Gastrocnemius medialis (tissue), 4 donors: ENCODE measurements at regions not wholly inside any gene's neighbourhood (a gene's known extent, or its start where the extent isn't known, plus 50 kb on each side); places are given as distances from the start of the nearest gene placed in this dataset.
A peak's percentile ranks its signal among the peaks of the same experiment; 100 is the strongest.

ENCODE experiments used
- ATAC-seq, 2 donors: fragments of 150-250 bp; one replicate each; pipeline ENCODE4 v1.9.1; 2016
- DNase-seq, 2 donors: peaks; one replicate each; pipeline ENCODE4 v3.0.0-alpha.2; 2019
- H3K27ac ChIP-seq, 4 donors: fragments of 200-600 bp; sonication (generic); 1 replicate in 1 of 4; 2 replicates in 3 of 4; pipeline ENCODE4 v1.5.1; 2016 to 2018; ENCODE audit warnings: mild to moderate bottlenecking in 2 of 4, moderate library complexity in 1 of 4
- H3K27me3 ChIP-seq, 3 donors: fragments of 200-600 bp; sonication (generic) in 2 of 3; 1 replicate in 1 of 3; 2 replicates in 2 of 3; pipeline versions ENCODE4 v1.5.1 to v1.6.0; 2016 to 2019; ENCODE audit warnings: mild to moderate bottlenecking in 1 of 3, moderate library complexity in 1 of 3
- H3K36me3 ChIP-seq, 2 donors: fragments of 200-600 bp; sonication (generic) in 1 of 2; one replicate each; pipeline ENCODE4 v1.5.1; 2017 to 2018
- H3K4me1 ChIP-seq, 2 donors: fragments of 200-600 bp; sonication (generic) in 1 of 2; one replicate each; pipeline ENCODE4 v1.5.1; 2016 to 2017; ENCODE audit warnings: mild to moderate bottlenecking in 2 of 2
- H3K4me3 ChIP-seq, 4 donors: fragments of 200-600 bp; sonication (generic) in 3 of 4; 1 replicate in 1 of 4; 2 replicates in 3 of 4; pipeline ENCODE4 v1.5.1; 2016 to 2019; ENCODE audit warnings: mild to moderate bottlenecking in 2 of 4
- H3K9me3 ChIP-seq, 3 donors: fragments of 200-600 bp; sonication (generic) in 2 of 3; 1 replicate in 1 of 3; 2 replicates in 2 of 3; pipeline ENCODE4 v1.5.1; 2016 to 2019
- POLR2A ChIP-seq, 2 donors: fragments of 450-650 bp; IDR thresholded peaks; one replicate each; pipeline ENCODE4 v1.6.1; 2017; ENCODE audit warnings: antibody characterized with exemption in 2 of 2, mild to moderate bottlenecking in 2 of 2, moderate library complexity in 2 of 2
- in situ Hi-C, 4 donors: fragments of 200-750 bp; cut with MboI; loops; one replicate each; pipeline versions ENCODE4 v1.15.0 to v1.8.0; 2017; ENCODE audit warnings: low sequenced_read_pairs in 4 of 4
- intact Hi-C: fragments of 100-400 bp; cut with DNase I; formaldehyde crosslinking; loops from one replicate; pipeline ENCODE4 v1.15.1; 2023; ENCODE audit warnings: low total_unique reads
- TF ChIP-seq, protein P1 (sequence below), 5 experiments: fragments of 450-650 bp in 3 of 5; fragments of 200-600 bp in 2 of 5; sonication (generic) in 2 of 5; IDR thresholded peaks in 4 of 5; conservative IDR thresholded peaks in 1 of 5; 1 replicate in 4 of 5; 2 replicates in 1 of 5; pipeline ENCODE4 v1.5.1; 2016 to 2019; ENCODE audit warnings: antibody characterized with exemption in 5 of 5, mild to moderate bottlenecking in 3 of 5, moderate library complexity in 3 of 5

- Histone ChIP-seq H3K36me3 (no peaks in the 10 kb centered on the region), H3K4me1 (peaks cover 13 to 20% of the 10 kb centered on the region in 2 donors), H3K27me3 (no peaks in the 10 kb centered on the region), H3K27ac (no peak overlapping the region), H3K9me3 (no peaks in the 10 kb centered on the region), H3K4me3 (no peak overlapping the region)
- TF ChIP-seq POLR2A (IDR thresholded peaks at IDR 0.05), result no peak
- TF ChIP-seq, protein P1, sequence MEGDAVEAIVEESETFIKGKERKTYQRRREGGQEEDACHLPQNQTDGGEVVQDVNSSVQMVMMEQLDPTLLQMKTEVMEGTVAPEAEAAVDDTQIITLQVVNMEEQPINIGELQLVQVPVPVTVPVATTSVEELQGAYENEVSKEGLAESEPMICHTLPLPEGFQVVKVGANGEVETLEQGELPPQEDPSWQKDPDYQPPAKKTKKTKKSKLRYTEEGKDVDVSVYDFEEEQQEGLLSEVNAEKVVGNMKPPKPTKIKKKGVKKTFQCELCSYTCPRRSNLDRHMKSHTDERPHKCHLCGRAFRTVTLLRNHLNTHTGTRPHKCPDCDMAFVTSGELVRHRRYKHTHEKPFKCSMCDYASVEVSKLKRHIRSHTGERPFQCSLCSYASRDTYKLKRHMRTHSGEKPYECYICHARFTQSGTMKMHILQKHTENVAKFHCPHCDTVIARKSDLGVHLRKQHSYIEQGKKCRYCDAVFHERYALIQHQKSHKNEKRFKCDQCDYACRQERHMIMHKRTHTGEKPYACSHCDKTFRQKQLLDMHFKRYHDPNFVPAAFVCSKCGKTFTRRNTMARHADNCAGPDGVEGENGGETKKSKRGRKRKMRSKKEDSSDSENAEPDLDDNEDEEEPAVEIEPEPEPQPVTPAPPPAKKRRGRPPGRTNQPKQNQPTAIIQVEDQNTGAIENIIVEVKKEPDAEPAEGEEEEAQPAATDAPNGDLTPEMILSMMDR (IDR thresholded peaks at IDR 0.05 in 4 of 5, conservative IDR thresholded peaks at IDR 0.05 in 1 of 5), result no peak
- intact Hi-C loops, result no loop called here
- DNase-seq (no peak), ATAC-seq (no peak)
- in situ Hi-C loops, result loop anchor here in 1 of 4 donors (25.0 kb wide), 1 partner anchor 92 kb away; no protein-coding TSS in a partner anchor
Measured at GRCh38 chr9:89994988-89995613, 390.3 kb downstream of the GADD45G start.

GRCh38 chr9:89996116-89996515, 391.3 kb downstream of the GADD45G start:
- in situ Hi-C loops (loop anchor here in 1 of 4 donors (25.0 kb wide), 1 partner anchor 91 kb away; no protein-coding TSS in a partner anchor), intact Hi-C loops (no loop called here)
- TF ChIP-seq POLR2A (IDR thresholded peaks at IDR 0.05), result no peak
- TF ChIP-seq, protein P1 (IDR thresholded peaks at IDR 0.05 in 4 of 5, conservative IDR thresholded peaks at IDR 0.05 in 1 of 5), result no peak
- H3K36me3 ChIP-seq, result no peaks in the 10 kb centered on the region
- no peaks in the 10 kb centered on the region for H3K9me3 ChIP-seq
- H3K27me3 ChIP-seq, result no peaks in the 10 kb centered on the region
- H3K27ac ChIP-seq, result no peak overlapping the region
- peaks cover 24 to 30% of the 10 kb centered on the region in 2 donors for H3K4me1 ChIP-seq
- H3K4me3 ChIP-seq, result no peak overlapping the region
- DNase-seq (no peak), ATAC-seq (no peak)

GRCh38 chr9:89996773-89997172, 392.0 kb downstream of the GADD45G start:
- no peak for DNase-seq
- in situ Hi-C loops, result loop anchor here in 1 of 4 donors (25.0 kb wide), 1 partner anchor 91 kb away; no protein-coding TSS in a partner anchor
- no peaks in the 10 kb centered on the region for H3K27me3 ChIP-seq
- no peak overlapping the region for H3K4me3 ChIP-seq
- TF ChIP-seq POLR2A (IDR thresholded peaks at IDR 0.05), result no peak
- TF ChIP-seq, protein P1 (IDR thresholded peaks at IDR 0.05 in 4 of 5, conservative IDR thresholded peaks at IDR 0.05 in 1 of 5), result no peak
- intact Hi-C loops, result no loop called here
- no peak for ATAC-seq
- no peaks in the 10 kb centered on the region for H3K36me3 ChIP-seq
- H3K9me3 ChIP-seq, result no peaks in the 10 kb centered on the region
- H3K27ac ChIP-seq, result no peak overlapping the region
- H3K4me1 ChIP-seq, result peaks cover 28 to 33% of the 10 kb centered on the region in 2 donors

DNA sequence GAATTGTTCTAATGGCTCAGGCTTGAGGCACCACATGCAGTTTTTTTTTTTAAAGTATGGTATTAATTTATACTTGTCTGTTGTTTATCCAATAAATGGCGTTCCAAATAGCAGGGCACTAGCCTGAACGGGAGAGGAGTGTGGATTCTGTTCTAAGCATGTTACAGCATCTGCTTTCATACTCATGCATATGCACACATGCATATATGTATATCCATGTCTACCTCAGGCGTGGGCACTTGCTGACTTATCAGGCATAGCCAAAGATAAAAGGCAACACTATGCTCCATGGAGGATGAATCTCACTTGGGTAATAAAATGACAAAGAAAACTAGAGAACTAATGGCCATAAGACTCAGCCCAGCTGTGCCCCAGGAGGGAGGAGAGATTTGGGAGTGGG, 393.8 kb downstream of the GADD45G start:
- Histone ChIP-seq H3K9me3 (no peaks in the 10 kb centered on the region), H3K36me3 (no peaks in the 10 kb centered on the region), H3K27me3 (no peaks in the 10 kb centered on the region), H3K4me1 (peaks cover 46 to 48% of the 10 kb centered on the region in 2 donors), H3K27ac (peak overlapping the region in 2 of 4 donors; percentile 84 to 89), H3K4me3 (no peak overlapping the region)
- TF ChIP-seq, protein P1 (IDR thresholded peaks at IDR 0.05 in 4 of 5, conservative IDR thresholded peaks at IDR 0.05 in 1 of 5), result no peak
- no peak for TF ChIP-seq POLR2A (IDR thresholded peaks at IDR 0.05)
- intact Hi-C loops (no loop called here), in situ Hi-C loops (loop anchor here in 1 of 4 donors (25.0 kb wide), 1 partner anchor 89 kb away; no protein-coding TSS in a partner anchor)
- ATAC-seq, result no peak
- no peak for DNase-seq
